Activated CD8-positive, alpha-beta T cell treated with anti-CD3 and anti-CD28 coated beads for 36 hours (primary cell): ENCODE measurements at regions not wholly inside any gene's neighbourhood (a gene's known extent, or its start where the extent isn't known, plus 50 kb on each side); places are given as distances from the start of the nearest gene placed in this dataset.

Experiments used
- ATAC-seq: fragments of 200-7000 bp; cut with Tn5 transposase; one replicate; pipeline ENCODE4 v1.10.0; 2021; ENCODE audit warnings: mild to moderate bottlenecking, moderate library complexity
- CTCF ChIA-PET: fragments of 350-600 bp; sonication (Branson Sonifier 250); formaldehyde crosslinking; loops from one replicate; lab custom pipeline; 2021; ENCODE audit warnings: antibody characterized with exemption; lab: Charles Lee
- POLR2A ChIA-PET: fragments of 350-600 bp; sonication (Branson Sonifier 250); formaldehyde crosslinking; loops from one replicate; lab custom pipeline; 2021; ENCODE audit warnings: antibody characterized with exemption; lab: Charles Lee
- DNase-seq: peaks from one replicate; pipeline ENCODE4 v3.0.0-alpha.2; 2020
- H3K27ac Mint-ChIP-seq: one replicate; pipeline ENCODE4 v1.8.0; 2021; ENCODE audit warnings: mild to moderate bottlenecking, mixed read lengths
- H3K27me3 Mint-ChIP-seq: one replicate; pipeline ENCODE4 v1.8.0; 2021; ENCODE audit warnings: mixed read lengths
- H3K36me3 Mint-ChIP-seq: one replicate; pipeline ENCODE4 v1.8.0; 2021; ENCODE audit warnings: low read depth, mixed read lengths
- H3K4me1 Mint-ChIP-seq: one replicate; pipeline ENCODE4 v1.8.0; 2021; ENCODE audit warnings: low read depth, mixed read lengths
- H3K4me3 Mint-ChIP-seq: one replicate; pipeline ENCODE4 v1.8.0; 2021; ENCODE audit warnings: mild to moderate bottlenecking, moderate library complexity, mixed read lengths
- H3K9me3 Mint-ChIP-seq: one replicate; pipeline ENCODE4 v1.8.0; 2021; ENCODE audit warnings: mixed read lengths
- intact Hi-C: fragments of 100-400 bp; cut with micrococcal nuclease; formaldehyde crosslinking; loops from one replicate; pipeline ENCODE4 v1.10.0; 2022
- TF ChIP-seq, protein P1 (sequence below): fragments of 200-600 bp; IDR thresholded peaks from one replicate; pipeline ENCODE4 v1.8.0; 2022; ENCODE audit warnings: antibody characterized with exemption, mild to moderate bottlenecking

- Mint-ChIP-seq H3K4me1 (peaks cover 14% of the 10 kb centered on the region), H3K27me3 (no peaks in the 10 kb centered on the region), H3K27ac (no peak overlapping the region), H3K9me3 (no peaks in the 10 kb centered on the region), H3K36me3 (no peaks in the 10 kb centered on the region), H3K4me3 (no peak overlapping the region)
- ChIA-PET POLR2A (interaction anchor here (0.6 kb wide), 1 partner anchor 76 kb away, joined by 3 read pairs; no protein-coding TSS in a partner anchor), CTCF (no interaction called here)
- DNase-seq (no peak), ATAC-seq (no peak)
- intact Hi-C loops: no loop called here
- TF ChIP-seq, protein P1, sequence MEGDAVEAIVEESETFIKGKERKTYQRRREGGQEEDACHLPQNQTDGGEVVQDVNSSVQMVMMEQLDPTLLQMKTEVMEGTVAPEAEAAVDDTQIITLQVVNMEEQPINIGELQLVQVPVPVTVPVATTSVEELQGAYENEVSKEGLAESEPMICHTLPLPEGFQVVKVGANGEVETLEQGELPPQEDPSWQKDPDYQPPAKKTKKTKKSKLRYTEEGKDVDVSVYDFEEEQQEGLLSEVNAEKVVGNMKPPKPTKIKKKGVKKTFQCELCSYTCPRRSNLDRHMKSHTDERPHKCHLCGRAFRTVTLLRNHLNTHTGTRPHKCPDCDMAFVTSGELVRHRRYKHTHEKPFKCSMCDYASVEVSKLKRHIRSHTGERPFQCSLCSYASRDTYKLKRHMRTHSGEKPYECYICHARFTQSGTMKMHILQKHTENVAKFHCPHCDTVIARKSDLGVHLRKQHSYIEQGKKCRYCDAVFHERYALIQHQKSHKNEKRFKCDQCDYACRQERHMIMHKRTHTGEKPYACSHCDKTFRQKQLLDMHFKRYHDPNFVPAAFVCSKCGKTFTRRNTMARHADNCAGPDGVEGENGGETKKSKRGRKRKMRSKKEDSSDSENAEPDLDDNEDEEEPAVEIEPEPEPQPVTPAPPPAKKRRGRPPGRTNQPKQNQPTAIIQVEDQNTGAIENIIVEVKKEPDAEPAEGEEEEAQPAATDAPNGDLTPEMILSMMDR: no peak
Observed at GRCh38 chr4:112731715-112732114, 94.8 kb downstream of the LARP7 start.

GRCh38 chr4:112732142-112732541 lies 95.2 kb downstream of the LARP7 start:
- Mint-ChIP-seq H3K4me1 (peaks cover 17% of the 10 kb centered on the region), H3K36me3 (no peaks in the 10 kb centered on the region), H3K4me3 (no peak overlapping the region), H3K9me3 (no peaks in the 10 kb centered on the region), H3K27me3 (no peaks in the 10 kb centered on the region), H3K27ac (no peak overlapping the region)
- TF ChIP-seq, protein P1: no peak
- no peak for ATAC-seq
- intact Hi-C loops: no loop called here
- POLR2A ChIA-PET: interaction anchor here (0.6 kb wide), 1 partner anchor 76 kb away, joined by 3 read pairs; no protein-coding TSS in a partner anchor
- CTCF ChIA-PET: no interaction called here
- no peak for DNase-seq

- H3K4me1 Mint-ChIP-seq: peaks cover 17% of the 10 kb centered on the region
- peaks cover 2% of the 10 kb centered on the region for H3K27me3 Mint-ChIP-seq
- DNase-seq (peak; percentile 42), ATAC-seq (peak; percentile 84)
- peak overlapping the region; percentile 2 for H3K4me3 Mint-ChIP-seq
- H3K36me3 Mint-ChIP-seq: no peaks in the 10 kb centered on the region
- H3K9me3 Mint-ChIP-seq: no peaks in the 10 kb centered on the region
- ChIA-PET POLR2A (interaction anchor here (0.6 to 1.1 kb wide), 2 partner anchors 9 to 121 kb away, joined by 3 read pairs; no protein-coding TSS in a partner anchor), CTCF (interaction anchor here (1.5 to 2.5 kb wide), 2 partner anchors 27 to 30 kb away, joined by 4 to 7 read pairs; no protein-coding TSS in a partner anchor)
- intact Hi-C loops: no loop called here
- TF ChIP-seq, protein P1: no peak
- H3K27ac Mint-ChIP-seq: peak overlapping the region; percentile 63
Observed at GRCh38 chr4:112735474-112735951, 98.6 kb downstream of the LARP7 start.

DNA sequence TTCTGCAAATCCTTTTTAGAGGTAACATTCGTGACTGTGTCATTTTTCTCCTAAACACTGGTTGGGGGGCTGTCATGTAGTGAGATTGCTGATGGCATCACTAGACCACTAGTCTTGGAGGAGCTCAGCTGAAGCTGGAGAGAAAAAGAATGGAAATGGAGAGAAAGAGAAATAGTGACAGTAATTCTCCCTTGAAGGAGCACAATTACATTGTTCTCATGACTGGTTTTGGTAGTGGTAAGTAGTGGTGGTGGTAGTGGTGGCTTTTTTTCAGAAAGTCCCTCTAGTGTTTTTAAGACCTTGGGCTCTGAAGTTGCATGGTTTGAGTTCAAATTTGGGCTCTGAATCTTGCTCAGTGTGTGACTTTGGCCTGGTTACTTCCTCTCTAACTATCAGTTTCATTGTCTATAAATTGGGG lies 99.8 kb downstream of the LARP7 start:
- H3K4me3 Mint-ChIP-seq: no peak overlapping the region
- intact Hi-C loops: no loop called here
- ChIA-PET POLR2A (interaction anchor here (0.9 kb wide), 1 partner anchor 451 kb away, joined by 3 read pairs; the partner anchor contains the start of gene TIFA), CTCF (interaction anchor here (1.2 to 2.5 kb wide), 3 partner anchors 26 to 215 kb away, joined by 3 to 7 read pairs (median 6); no protein-coding TSS in a partner anchor)
- TF ChIP-seq, protein P1: no peak
- no peaks in the 10 kb centered on the region for H3K9me3 Mint-ChIP-seq
- H3K27me3 Mint-ChIP-seq: peaks cover 2% of the 10 kb centered on the region
- H3K36me3 Mint-ChIP-seq: no peaks in the 10 kb centered on the region
- peak; percentile 10 for ATAC-seq
- peaks cover 17% of the 10 kb centered on the region for H3K4me1 Mint-ChIP-seq
- peak; percentile 14 for DNase-seq
- H3K27ac Mint-ChIP-seq: peak overlapping the region; percentile 53

DNA sequence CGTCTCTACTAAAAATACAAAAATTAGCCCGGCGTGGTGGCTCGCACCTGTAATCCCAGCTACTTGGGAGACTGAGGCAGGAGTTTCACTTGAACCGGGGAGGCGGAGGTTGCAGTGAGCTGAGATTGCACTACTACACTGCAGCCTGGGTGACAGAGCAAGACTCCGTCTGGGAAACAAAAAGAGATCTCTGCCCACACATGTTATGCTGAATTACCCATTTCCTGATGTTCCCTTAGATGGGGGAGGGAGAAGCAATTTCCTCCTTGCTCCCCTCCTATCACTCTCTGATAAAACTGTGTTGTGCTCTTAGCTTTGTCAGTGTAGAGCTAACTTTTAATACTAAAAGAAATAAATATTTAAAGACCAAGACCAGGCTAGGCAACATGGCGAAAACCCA lies 102.5 kb downstream of the LARP7 start:
- no peak for DNase-seq
- ChIA-PET CTCF (no interaction called here), POLR2A (no interaction called here)
- Mint-ChIP-seq H3K27ac (no peak overlapping the region), H3K27me3 (peaks cover 2% of the 10 kb centered on the region), H3K9me3 (no peaks in the 10 kb centered on the region), H3K36me3 (no peaks in the 10 kb centered on the region), H3K4me1 (peaks cover 17% of the 10 kb centered on the region), H3K4me3 (no peak overlapping the region)
- ATAC-seq: no peak
- TF ChIP-seq, protein P1: no peak
- intact Hi-C loops: no loop called here
